Hematopoietic multipotent progenitor cell treated with erythropoietin and hydrocortisone succinate and interleukin-3 and kit ligand, for 8 days (in vitro differentiated cells): ENCODE measurements at regions not wholly inside any gene's neighbourhood (a gene's known extent, or its start where the extent isn't known, plus 50 kb on each side); places are given as distances from the start of the nearest gene placed in this dataset.

Experiments
- DNase-seq: peaks from one replicate; pipeline ENCODE4 v3.0.0-alpha.2; 2015

DNA sequence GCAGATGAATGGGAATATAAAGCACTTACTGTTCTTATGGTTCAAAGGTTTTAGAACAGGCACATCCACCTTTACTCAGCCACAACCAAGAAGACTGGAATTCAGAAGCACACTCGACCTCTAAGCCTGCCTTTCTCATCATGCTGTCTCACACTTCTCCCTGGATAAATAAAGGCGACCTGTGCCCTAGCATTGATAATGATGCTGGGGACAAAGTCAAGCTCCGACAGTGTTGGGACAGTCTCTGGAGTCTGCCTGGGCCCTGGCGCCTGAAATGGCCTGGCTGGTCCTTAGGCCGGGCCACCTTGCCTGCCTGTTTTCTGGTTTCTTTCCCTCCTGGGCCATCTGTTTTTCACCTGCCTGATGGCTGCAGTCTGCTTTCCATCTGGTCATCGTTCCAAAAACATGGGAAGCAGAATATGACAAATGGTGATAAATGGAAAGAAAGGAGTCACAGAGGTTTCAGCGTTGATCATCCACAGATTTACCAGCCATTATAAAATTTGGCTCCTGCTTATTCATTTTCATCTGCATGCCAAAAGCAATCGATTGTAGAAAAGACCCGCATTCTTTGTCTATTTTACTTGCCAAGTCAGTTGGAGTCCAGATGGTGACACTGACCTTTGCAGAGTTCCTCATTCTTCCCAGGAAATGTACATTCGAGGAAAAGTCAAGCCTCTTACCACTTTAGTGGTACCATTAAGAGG is 91.2 kb upstream of the KCNJ15 start:
- DNase-seq, result no peak

DNA sequence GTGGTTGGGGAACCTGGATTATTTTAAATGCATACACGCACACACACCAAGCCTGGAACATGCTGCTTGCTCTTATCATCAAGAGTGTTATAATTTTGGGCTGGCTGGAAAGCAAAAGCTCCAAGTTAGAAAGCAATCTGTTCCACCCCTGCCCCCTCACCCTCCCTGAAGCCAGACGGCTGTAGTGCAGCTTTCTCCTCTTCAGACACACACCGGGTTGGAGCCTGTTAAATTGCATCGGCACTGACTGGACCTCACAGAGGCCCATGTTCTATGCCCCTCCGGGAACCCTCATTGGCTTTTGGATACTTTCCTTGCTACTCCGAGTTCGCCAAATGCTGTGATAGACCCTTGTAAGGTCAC is 90.6 kb upstream of the KCNJ15 start:
- no peak for DNase-seq

DNA sequence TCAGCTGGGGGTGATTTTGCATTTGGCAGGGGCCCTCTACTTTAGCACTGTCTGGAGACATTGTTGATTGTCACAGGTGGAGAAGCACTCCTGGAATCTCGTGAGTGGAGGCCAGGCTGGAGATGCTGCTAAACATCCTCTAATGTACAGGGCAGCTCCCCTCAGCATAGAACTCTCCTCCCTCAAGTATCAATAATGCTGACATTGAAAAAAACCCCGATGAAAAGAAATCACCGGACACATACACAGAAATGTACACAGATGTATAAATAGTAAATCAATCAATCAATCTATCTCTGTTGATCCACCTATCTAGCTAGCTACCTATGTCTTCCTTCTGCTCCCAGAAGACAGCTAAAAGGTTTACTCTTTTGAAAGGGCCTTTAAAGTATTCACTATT is 89.4 kb upstream of the KCNJ15 start:
- DNase-seq, result no peak

DNA sequence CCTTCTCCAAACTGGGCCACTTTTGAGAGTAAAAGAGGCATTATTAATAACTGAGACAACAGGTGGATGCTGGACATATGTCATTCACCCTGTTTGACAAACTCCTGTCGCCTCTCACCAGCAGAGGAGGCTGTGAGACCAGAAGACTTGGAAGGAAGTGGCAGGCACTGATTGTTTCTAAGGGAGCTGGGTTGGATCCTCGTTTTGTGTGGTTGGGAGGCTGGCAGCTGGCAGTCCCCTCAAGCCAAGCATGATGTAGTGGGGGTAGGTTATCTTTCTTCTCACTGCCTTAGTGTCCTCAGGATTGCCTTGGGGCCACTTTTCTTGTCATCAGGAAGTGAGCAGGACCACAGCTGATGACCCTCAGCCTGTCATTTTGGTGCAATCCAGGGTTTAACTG is 86.5 kb upstream of the KCNJ15 start:
- DNase-seq, result no peak

DNA sequence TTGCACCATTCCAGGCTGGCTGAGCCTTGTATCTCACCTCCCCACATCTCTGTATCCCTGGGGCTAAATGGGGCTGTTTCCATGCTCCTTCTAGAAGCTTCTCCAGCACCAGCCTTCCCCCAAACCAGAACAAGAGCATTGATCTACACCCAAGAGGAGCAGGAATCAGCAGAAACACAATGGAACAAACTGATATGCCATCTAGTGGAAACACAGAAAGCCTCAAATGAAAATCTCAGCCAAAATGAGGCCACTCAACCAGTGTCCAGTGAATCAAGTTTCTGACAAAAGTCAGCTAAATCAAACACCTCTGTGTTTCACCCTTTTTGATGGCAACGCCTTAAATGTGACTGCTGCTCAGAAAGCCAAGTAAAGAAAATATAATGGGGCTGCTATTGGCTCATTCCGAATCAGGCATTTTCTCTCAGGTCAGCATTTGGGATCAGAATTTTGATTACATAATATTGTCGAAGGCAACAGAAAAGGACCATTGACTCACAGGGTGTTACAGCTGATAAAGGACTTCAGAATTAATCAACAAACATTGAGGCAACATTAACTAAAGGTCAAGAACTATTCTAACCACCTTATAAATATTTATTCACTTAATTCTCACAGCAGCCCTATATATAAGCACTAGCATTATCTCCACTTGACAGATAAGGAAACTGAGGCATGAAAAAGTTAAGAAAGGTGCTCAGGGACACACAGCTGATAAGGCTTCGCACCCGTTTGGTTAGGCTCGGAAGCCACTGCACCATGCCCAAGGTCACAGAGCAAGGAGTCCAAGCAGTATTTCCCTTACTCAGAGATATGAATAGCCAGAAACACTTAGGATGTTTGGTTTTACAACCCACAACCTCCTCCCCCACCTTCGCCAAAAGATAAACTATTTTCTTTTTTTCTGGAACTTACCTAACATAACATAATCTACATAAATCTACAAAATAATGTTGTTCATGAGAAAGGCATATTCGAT is 85.8 kb upstream of the KCNJ15 start:
- no peak for DNase-seq

DNA sequence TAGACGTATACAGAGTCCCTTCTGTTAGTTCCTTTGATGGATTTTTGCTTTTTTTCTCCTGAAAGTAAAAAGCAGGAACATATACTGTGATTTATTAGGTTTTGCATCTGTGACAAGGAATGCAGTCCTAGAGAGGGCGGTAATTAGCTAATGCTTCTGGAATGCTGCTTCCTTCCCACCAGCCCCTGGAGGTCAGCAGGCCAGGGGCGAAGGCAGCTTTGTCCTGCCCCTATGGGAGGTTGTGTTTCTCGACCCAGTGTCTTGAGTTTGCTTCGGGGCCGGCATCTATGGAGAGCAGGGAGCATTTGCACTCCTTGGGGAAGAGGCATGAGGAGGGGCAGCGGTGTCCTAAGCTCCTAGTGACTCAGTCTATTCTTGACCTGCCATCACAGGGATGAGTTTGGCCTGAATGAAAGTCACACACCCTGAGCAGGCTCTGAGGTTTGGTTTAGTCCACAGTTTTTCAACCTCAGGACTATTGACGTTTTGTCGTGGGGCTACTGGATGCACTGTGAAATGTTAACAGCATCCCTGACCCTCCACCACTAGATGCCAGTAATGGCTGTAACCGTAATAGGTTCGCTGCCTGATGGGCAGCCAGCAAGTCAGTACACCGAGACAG is 85.0 kb upstream of the KCNJ15 start:
- no peak for DNase-seq

DNA sequence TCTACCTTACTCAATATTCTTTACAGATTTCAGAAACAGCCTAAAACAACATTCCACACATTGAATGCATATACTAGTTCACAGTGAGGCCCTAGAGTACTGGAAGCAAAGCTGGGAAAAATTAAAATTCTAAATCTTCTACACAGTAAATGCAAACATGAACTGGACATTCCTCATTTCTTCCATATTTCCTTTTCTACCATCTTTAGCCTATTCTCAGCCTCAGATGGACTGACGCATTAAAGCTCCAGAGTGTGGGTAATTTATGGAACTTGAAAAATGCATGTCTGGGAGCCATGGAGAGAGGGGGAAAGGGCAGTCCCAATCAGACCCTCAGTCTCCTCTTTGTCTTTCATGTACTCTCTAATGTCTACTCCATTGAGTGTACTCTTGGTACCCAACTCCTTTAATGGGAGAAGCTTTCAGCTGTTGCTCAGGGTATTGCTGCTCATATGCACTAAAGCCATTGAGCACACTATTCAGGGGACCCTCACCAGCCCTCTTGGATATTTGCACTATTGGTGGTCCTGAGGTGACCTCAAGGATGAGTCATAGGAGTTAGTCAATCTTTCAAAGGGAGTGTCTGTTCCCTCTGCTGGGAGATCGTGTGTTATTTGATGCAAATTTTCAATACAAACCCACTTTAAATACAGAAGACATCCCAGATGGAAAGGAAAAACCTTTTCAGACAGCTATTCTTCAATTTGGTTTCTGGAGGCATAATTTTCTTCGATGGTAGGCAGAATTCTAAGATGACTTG is 83.3 kb upstream of the KCNJ15 start:
- DNase-seq, result no peak

DNA sequence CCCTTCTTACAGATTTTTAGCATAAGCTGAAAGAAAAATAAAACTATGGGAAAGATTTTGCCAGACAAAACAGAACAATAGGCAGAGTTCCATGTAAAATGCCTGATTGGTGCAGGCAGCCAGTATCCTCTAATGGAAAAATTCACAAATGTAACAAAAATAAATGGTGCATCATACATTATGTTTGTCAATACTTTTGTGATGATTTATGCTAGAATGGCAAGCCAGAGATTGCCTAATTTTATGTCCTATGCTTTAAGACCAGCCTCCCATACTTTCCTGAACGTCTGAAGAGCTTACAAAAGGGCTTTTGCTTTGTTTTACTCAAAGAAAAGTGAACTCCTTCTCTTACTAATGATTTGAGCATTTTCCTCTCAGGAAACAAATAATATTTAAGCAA is 81.5 kb upstream of the KCNJ15 start:
- DNase-seq, result no peak

DNA sequence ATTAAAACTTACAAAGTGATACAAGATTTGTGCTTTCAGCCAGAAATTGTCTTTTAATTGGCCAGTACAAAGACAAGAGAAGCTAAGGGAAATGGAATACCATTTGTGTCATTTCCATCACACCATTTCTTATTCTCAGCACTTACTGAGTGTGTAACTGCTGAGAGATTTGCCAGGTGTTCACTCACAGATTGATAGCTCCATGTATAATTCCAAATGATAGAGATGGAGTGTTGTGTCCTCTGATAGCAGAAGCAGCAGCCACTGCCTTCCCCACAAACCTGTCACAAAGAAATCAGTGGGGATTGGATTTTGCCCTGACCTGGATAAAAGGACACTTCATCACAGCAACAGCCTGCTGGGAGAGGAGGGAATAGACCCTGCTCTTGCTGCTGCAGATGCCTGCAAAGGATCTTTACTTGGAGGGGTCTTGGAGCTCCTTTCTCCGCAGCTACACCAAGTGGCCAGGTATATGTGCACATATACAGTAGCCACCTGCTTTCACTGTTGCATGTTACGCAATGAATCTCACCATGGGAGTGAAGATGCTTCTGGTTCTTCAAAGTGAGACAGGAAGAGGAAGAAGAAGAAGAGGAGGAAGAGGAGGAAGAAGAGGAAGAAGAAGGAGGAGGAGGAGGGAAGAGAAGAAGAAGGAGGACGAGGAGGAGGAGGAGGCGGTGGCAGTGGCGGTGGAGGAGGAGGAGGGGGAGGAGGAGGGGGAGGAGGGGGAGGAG is 78.7 kb upstream of the KCNJ15 start:
- DNase-seq, result no peak

DNA sequence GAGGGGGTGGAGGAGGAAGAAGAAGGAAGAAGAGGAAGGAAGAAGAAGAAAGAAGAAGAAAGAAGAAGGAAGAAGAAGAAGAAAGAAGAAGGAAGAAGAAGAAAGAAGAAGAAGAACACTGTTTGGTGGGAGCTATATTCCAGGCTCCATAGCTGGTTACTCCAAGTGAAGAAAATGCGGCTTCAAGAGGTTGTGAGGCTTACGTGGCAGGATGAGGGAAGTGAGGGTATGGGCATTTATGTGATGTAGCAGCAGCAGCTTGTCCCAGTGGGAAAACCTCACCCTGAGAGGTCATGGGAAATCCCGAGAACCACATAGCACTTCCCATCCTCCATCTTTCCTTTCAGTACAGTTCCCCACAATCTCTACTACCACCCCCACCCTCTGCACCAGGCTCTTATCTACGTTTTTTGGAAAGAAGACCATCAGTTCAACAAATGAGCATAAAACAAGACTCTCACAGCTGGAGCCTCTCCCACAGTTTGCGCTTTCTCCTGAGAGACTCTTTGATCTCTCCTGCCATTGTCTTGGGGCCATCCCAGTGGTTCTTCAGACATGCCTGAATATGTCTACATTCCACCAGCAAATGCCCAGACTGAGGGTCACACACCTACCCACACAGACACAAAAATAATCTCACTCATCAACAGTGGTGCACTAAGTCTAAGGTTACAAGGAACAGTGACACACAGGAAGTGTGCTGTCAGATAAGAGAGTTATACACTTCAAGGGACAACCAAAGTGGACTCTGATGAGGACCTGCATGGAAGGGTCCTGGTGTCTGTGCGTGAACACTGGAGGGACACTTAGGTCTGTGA is 77.9 kb upstream of the KCNJ15 start:
- DNase-seq, result no peak

DNA sequence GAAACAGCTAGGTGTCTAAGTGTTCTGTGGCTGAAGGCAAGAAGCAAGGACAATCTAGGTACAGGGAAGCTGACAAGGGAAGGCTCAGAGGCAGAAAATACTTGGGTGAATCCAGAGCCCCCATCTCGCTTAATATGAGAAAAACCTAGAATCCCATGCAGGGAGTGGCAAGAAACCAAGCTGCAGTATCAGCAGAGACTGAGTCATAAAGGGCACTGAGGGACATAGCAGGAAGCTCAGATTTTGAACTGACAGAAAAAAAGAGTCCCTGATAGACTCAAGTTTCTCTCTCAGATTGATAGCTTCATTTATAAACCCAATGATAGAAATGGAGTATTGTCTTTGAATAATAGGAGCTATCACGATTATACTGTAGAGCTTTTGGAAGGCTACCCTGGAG is 77.3 kb upstream of the KCNJ15 start:
- DNase-seq, result no peak

DNA sequence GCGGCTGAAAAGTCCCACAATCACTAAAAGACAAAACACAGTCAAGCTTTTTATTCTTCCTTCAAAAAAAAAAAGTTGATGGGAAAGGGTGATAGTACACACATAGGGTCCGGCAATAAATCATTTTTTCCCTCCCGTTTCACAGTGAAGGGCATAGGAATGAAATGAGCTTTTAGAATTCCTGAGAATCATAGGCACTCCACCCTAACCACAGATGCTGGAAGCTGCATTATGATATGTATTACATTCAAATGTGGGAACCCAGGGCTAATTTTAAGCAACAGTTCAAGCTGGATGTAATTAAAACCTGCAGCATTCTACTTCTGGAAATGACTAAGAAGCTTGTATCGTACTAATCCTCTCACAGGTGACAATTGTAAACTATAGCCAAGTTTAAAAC is 75.7 kb upstream of the KCNJ15 start:
- no peak for DNase-seq

DNA sequence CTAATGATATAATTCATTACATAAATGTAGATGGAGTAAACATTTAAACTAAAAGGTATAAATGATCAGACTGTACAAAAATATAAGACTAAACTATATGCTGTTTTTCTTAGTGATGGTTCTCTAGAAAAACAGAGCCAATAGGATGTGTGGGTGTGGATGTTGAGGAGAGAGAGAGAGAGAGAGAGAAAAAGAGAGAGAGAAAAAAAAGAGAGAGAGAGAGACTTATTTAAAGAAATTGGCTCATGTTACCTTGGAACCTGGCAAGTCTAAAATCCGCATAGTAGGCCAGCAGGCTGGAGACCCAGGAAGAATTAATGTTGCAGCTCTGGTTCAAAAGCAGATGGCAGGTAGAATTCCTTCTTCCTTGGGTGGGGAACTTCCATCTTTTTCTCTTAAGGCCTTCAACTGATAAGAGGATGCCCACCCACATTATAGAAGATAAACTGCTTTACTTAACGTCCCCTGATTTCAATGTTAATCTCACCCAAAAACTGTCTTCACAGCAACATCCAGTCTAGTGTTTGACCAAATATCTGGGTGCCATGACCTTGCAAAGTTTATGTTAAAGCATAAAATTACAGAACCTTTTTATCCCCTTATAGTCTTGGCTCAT is 74.3 kb upstream of the KCNJ15 start:
- DNase-seq, result no peak

DNA sequence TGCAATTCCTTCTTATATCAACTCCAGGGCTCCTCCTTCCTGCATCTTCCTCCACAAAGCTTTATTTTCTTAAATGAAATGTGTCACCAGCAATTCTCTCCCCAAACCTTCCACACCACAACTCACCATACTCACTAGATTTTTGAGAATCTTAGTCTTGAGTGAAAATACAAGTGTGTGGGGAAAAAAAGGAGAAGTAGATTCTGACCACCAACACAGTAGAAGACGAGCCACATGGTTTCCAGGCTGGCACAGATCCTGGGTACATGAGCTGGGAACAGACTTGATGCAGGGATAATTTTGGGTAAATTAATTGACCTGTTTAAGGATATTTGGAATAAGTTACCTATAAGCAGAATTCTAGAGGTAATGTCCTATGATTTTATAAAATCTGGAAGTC is 72.8 kb upstream of the KCNJ15 start:
- no peak for DNase-seq

DNA sequence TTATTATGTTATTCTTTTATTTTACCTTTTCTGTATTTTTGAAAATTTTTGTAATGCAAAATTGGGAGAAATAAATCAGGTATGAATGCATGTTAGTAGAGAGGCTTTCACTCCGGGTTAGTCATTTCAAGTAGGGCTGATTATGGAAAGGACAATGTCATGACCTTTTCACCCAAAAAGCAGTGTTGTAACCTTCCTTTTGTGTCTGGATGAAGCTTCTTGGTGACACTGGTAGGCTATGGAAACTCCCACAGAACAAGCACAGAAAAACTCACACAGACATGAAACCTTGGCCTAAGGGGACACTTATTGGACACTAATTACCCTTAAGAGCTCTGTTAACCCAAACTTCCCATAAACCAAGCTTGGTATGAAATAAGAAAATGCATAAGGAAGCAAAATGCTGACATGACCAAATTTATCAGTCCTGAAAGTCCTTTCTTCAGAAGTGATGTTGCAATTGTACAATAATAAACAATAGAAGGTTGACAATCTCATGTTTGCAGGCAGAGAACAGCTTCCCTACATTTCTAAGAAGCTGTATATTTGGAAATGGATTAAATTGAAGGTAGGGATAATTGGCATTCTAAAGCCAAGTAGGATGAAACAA is 70.0 kb upstream of the KCNJ15 start:
- DNase-seq, result no peak

DNA sequence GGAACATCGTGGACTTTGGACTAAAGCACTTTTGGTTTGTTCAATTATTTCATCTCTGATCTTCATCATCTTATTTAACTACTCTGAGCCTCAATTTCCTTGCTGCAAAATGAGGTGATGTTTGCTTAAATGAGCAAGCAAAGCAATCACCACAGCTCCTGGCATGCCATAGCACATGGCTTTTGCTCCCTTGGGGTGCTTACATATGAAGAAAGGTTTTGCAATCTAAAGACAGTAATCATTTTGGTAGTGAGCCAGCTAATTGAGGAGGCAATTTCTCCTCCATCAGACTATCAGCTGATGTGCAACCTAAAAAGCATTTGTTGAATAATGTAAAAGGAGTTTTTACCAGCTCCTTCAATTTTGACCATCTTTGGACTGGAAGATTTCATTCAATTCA is 68.8 kb upstream of the KCNJ15 start:
- no peak for DNase-seq

DNA sequence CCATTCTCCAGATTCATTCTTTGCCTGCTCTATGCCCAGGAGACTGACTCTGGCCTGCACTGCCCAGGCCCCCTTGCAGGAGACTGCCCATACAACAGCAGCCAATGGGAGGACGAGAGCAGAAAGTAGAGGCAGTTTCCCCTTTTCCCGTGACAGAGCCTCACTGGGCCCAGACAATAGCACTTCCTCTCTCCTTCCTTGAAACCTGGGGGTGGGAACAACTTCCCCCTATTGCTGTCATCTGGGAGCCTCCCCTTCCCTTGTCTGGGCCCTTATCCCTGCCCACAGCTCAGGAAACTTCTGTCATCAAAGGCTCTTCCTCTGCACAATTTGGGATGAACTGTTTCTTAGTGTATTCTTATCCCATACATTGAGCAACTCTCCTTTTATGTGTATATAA is 60.8 kb upstream of the KCNJ15 start:
- no peak for DNase-seq

DNA sequence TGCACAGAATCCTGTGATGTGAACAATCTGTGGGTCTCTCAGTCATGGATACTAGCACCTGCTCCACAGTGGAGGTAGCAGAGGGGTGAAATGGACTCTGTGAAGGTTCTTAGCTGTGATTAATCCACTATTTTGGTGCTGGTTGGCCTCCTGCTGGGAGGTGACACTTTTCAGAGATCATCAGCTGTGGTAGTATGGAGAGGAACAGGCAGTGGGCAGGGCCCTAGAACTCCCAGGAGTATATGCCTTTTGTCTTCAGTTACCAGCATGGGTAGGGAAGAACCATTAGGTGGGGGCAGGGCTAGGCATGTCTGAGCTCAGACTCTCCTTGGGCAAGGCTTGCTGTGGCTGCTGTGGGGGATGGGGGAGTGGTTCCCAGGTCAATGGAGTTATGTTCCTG is 54.0 kb upstream of the KCNJ15 start:
- no peak for DNase-seq

DNA sequence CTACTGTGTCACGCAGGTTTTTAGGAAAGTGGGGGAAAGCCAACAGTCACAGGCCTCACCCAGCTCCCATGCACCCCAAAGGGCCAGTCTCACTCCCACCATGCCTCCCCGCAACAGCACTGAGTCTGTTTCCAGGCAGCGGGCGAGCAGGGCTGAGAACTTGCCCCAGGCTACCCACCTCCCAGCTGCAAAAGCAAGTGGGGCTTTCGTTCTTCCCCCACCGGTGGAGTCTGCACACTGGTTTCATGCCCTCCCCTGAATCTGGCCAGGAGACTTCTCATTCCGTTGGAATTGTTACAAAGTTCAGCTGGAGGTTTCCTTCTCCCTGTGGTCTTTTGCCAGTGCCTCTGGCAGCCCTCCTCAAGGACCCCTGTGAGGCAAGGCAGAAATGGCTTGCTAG is 53.6 kb upstream of the KCNJ15 start:
- no peak for DNase-seq

DNA sequence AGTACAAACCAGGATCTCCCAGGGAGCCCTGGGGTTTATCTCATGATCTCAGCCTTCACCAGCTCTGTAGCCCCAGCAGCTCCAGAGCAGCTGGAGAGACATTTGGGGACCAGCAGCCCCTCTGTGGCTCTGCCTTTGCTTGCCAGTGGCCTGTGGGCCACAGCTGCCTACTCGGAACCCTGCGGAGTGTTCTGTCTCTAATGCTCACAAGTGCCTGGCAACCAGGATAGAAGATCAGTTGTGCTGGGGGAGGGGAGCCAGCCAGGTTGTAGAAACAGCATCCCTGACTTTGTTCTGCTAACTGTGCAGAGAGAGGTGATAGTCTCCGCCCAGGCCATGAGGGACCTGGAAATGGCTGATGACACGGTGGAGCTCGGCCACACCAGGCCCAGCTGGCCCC is 50.9 kb upstream of the KCNJ15 start:
- DNase-seq, result no peak

DNA sequence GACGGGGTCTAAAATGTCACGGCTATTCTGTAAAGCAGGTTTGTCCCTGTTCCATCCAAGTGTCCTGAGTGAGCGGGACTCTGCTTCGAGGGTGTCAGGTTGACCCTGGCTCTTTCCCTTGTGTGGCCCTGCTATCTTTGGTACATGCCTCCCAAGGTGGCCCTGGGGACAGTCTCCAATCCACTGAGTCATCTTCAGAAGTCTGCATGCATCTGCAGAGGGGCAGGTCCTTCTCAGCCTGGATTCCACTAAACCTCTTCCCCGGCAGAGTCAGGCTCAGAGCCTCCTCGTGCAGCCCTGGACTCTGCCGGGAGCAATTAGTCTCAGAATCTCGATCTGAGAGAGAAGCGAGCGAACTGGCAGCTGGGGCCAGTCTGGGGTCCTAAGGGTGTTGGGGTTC is 50.1 kb upstream of the KCNJ15 start:
- DNase-seq, result no peak
